C4-2B (cell line): ENCODE measurements at regions not wholly inside any gene's neighbourhood (a gene's known extent, or its start where the extent isn't known, plus 50 kb on each side); places are given as distances from the start of the nearest gene placed in this dataset.

ENCODE experiments used
- CTCF ChIP-seq: fragments of 450-650 bp; conservative IDR thresholded peaks from 2 replicates; pipeline ENCODE4 v1.5.1; 2017; ENCODE audit warnings: mild to moderate bottlenecking
- ZFX ChIP-seq: fragments of 450-650 bp; IDR thresholded peaks from 2 replicates; pipeline ENCODE4 v1.6.1; 2017

DNA sequence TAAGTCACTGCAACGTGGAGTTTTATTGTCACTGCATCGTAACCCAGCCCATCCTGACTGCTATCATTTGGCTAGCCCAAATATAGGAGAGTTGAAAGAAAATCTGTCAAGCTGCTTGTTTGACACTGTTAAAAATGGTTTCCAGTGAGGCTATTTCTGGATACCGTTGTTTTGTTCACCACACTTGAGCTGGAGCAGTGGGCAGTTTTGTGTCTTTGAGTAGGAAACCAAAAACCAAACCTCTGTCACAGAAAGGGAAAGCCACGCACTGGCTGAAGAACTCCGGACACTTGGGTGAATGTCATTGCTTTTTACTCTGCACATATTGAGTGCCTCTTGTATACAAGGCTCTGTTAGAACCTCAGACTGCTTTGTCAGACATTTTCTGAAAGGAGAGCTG, 446.4 kb upstream of the CFAP20DC start:
- no peak for TF ChIP-seq CTCF
- TF ChIP-seq ZFX, result no peak
